ENCODE measurements at regions not wholly inside any gene's neighbourhood (a gene's known extent, or its start where the extent isn't known, plus 50 kb on each side); places are given as distances from the start of the nearest gene placed in this dataset.

GRCh38 chr1:200252531-200252930 lies 157.3 kb downstream of the ZNF281 start:
- DNase-seq (ENCODE audit: low spot score), result no peak

- DNase-seq (ENCODE audit: low spot score), result no peak
These were observed 159.4 kb downstream of the ZNF281 start for GRCh38 chr1:200250469-200250868.

- DNase-seq (ENCODE audit: low spot score), result no peak
These were observed 161.3 kb downstream of the ZNF281 start for GRCh38 chr1:200248541-200248940.

- DNase-seq (ENCODE audit: low spot score), result no peak
These were observed 162.3 kb downstream of the ZNF281 start for GRCh38 chr1:200247518-200247917.

GRCh38 chr1:200245473-200245872 lies 164.4 kb downstream of the ZNF281 start:
- no peak for DNase-seq (ENCODE audit: low spot score)

GRCh38 chr1:200243042-200243437 lies 166.8 kb downstream of the ZNF281 start:
- DNase-seq (ENCODE audit: low spot score), result no peak

- no peak for DNase-seq (ENCODE audit: low spot score)
These were observed 167.5 kb downstream of the ZNF281 start for GRCh38 chr1:200242110-200243041.

GRCh38 chr1:200240656-200241055 lies 169.2 kb downstream of the ZNF281 start:
- no peak for DNase-seq (ENCODE audit: low spot score)

- no peak for DNase-seq (ENCODE audit: low spot score)
These were observed 171.5 kb downstream of the ZNF281 start for GRCh38 chr1:200238311-200238710.

- no peak for DNase-seq (ENCODE audit: low spot score)
These were observed 172.8 kb downstream of the ZNF281 start for GRCh38 chr1:200237066-200237465.

GRCh38 chr1:200234938-200235337 lies 174.9 kb downstream of the ZNF281 start:
- DNase-seq (ENCODE audit: low spot score), result no peak

- DNase-seq (ENCODE audit: low spot score), result no peak
These were observed 176.4 kb downstream of the ZNF281 start for GRCh38 chr1:200233393-200233792.

GRCh38 chr1:200231787-200232231 lies 178.0 kb downstream of the ZNF281 start:
- no peak for DNase-seq (ENCODE audit: low spot score)

- no peak for DNase-seq (ENCODE audit: low spot score)
These were observed 179.2 kb downstream of the ZNF281 start for GRCh38 chr1:200230671-200231070.

GRCh38 chr1:200228486-200228885 lies 181.3 kb downstream of the ZNF281 start:
- peak; percentile 14 for DNase-seq (ENCODE audit: low spot score)

- DNase-seq (ENCODE audit: low spot score), result no peak
These were observed 181.8 kb downstream of the ZNF281 start for GRCh38 chr1:200228081-200228480.
